GM18520 (cell line): ENCODE measurements at regions not wholly inside any gene's neighbourhood (a gene's known extent, or its start where the extent isn't known, plus 50 kb on each side); places are given as distances from the start of the nearest gene placed in this dataset.
"Not testable (repeated sequence)": the region's sequence is repeated elsewhere in the genome, so short reads cannot be mapped to it uniquely, and the experiment has no call there.

Source experiments
- ATAC-seq: cut with Tn5 transposase; IDR thresholded peaks from one replicate; pipeline ENCODE4 v1.9.1; 2021; ENCODE audit not compliant: unreplicated experiment

DNA sequence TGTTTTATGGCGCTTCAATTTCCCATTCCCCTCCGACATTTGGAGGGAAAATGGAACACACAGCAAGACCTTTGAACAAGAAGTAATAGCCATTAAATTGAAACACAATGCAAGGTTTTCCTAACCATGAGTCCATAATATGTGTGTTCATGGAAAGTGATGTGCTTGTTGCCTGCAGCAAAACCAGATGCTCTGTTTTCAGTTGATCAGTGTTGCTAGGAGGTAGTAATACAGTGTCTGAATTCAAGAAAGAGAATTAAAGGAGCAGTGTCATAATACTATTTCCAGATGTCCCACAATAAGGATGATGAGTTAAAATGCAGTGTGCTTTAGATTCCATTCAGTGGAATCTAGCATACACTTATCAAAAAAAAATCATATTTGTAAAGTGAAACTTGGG lies 637.4 kb upstream of the API5 start:
- ATAC-seq, result no peak

DNA sequence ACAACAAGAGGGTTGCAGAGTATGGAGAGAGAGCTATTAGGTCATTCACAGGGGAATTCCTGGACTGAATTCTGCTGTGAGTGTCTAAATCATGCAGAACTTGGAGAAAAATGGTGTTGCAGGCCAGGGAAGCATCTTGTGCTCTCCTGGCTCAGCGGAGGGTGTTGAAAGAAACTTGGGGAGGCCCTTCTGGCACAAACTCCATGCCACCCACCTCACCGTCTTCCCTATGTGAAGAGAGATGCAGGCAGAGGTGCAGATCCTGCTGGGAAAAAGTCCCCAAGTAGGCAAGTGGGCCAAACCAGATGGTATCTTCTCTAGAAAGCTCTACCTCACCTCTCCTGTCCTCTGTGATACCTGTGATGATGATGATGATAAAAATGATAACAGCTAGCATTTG lies 604.3 kb upstream of the API5 start:
- no peak for ATAC-seq

DNA sequence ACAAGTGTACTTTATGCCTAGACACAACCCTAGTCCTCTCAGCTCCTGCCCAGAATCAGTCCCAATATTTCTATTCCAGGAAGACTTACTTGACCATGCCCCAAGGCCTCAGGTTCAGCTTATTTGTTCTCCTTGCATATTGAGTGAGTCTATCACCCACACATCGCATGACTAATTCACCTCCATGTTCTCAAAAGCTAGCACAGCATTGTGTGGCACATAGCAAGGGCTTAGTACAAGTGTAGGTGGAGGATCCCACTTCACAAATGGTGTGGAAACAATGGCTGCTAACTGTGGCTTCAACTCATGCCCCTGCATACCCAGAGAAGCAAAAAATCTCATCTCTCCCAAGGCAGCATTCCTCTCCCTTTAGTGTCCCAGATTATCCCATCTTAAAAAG lies 602.6 kb upstream of the API5 start:
- no peak for ATAC-seq

DNA sequence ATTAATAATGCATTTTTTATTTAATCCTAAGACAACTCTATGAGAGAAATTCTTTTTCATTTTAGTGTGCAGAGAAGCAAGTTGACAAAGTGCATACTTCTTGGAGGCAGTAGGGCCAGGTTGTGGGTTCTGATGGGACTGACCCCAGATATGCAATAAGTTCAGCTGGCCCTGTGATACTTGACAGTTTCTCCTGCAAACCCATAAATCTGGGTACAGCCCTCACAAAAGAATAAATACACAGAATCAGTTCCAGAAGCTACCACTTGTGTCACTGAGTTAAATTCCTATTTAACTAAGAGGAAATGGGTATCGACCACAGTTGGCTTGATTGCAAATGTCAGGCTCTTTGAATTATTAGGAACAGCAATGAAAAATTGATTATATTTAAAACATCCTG lies 598.5 kb upstream of the API5 start:
- no peak for ATAC-seq

DNA sequence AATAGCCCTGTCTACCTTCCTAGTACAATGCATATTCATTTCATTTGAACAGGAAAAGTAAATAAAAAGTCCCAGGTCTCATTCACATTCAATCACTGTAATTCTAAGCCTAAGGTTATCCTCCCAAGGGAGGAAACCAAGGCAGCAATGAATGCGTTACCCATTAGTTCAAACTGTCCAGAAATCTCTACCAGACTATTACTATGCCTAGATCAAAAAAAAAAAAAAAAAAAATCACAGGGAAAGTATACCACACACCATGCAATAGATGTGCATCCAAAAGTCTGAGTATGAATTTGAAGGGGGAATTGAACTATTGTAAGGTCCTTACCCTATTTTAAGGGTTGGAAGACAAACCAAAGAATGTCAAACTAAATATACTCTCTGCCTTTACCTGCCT lies 598.0 kb upstream of the API5 start:
- no peak for ATAC-seq

DNA sequence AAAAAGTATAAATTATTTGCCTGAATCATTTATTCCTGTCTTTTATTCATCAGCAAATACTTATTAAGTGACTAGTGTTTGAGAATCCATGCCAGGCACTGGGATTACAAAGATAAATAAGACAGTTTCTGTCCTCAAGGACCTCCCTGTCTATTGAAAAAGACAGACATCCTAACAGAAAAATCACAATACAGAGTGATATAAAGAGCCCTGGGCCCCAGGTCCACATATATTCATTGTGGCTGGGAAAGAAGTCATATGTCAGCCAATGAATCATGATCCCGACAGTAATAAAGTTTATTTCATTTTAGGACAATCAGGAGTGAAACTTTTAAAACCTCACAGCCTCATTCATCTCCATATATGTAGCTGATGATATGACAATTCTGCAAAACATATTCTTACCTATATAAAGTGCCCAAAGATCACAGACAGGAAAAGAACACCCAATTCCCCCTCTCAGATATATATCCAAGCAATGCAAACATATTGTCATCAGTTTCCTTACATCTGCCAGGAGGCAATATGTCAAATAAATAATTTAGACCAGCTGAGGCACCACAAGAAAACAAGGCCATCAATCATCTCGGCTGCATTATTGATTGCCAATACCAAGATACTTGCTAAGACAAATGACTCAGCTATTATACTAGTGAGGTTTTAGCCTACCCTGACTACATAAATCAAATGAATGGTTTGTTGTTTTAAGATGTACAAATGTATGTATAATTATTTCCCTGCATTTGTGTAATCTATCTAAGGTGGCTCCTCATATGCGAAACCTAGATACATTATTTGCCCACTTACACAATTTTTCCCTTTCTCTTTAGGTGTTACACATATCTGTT lies 590.9 kb upstream of the API5 start:
- no peak for ATAC-seq

DNA sequence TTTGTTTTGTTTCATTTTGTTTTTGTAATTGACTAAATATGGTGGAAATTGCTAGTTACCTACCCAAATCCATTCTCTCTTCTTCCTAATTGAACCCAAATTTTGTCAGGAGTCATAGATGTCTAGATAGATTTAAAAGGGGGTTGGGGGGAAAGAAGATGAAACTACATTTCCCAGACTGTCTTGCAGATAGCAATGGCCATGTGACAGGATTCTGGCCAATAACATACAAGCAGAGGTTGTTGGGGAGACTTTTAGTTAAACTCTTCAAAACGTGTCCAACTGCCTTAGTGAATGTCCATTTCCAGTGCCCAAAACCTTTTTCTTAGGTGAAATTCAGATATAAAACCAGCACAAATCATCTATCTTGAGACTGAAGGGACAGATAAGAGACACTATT lies 583.9 kb upstream of the API5 start:
- no peak for ATAC-seq

DNA sequence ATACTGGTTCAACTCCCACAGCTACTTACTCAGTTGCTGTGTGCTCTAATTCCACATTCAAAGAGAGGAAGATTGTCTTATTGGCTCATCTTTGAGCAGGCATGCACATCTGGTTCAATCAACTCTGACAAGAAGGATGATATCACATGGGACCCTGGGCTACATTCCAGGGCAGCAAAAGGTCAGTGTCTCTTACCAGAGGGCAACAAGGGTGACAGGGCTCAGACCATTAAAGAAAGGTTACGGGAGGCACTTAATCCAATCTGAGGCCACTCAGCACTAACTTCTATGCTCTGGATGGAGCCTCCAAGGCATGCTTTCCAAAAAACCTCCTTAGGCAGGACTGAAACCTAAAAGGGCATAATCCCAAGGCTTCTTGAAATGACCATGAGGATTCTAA lies 549.4 kb upstream of the API5 start:
- no peak for ATAC-seq

DNA sequence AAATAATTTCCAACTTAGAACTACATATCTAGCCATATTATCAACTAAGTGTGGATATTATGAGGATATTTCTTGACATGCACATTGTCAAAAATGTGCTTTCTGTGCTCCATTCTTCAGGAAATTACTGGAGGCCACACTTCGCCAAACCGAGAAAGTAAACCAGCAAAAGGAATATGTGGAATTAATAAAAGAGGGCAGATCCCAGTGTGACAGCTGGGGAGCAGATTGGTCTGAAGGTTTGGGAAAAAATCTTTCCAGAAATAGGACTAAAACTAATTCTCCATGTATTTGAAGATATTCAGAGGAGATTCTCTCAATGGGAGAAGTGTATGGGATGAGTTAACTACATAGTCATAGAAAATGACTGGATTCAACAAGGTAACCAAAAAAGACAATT lies 546.9 kb upstream of the API5 start:
- no peak for ATAC-seq

DNA sequence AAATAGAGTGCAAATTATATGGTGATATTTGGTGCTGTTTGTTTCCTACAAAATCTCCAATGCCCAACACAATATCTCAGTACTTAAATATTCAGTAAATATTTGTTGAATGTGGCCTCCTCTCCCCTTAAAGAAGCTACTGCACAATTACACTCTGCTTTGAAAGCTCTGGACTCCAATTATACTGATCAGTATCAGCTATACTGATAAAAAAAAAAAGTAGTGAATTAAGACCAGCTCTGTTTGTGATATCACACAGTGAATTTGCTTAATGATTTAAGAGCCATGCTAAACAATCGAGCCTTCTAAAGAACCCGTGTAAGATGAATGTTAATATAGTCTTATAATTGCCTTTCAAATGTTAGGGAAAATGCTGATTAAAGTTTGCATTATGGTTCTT lies 543.2 kb upstream of the API5 start:
- ATAC-seq, result no peak

DNA sequence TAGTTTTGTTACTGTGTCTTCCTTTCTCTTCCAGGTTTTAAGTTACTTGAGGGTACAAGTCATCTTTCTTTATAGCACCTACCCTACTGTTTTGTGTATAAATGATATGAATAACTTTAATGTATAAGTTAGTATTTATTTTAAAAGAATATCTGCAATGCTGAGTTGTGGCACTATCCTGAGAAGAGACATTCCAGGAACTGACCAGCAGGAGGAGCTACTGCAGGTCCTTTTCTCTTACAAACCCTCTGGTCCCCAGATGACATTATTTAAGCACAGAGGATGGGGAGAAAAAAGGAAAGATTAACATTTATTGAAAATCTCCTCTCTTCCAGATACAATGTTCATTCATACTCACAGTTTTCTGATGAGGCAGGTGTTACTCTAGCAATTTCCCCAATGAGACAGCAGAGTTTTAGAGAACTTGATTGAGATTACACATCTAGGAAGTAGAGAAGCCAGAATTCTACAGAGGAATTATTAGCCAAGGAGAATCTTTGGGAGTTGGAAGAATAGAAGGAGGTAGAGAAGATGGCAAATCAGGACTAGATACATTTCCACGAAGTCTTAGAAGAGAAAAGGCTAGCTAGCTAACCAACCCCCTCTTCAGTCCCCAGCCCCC lies 541.2 kb upstream of the API5 start:
- ATAC-seq, result no peak

DNA sequence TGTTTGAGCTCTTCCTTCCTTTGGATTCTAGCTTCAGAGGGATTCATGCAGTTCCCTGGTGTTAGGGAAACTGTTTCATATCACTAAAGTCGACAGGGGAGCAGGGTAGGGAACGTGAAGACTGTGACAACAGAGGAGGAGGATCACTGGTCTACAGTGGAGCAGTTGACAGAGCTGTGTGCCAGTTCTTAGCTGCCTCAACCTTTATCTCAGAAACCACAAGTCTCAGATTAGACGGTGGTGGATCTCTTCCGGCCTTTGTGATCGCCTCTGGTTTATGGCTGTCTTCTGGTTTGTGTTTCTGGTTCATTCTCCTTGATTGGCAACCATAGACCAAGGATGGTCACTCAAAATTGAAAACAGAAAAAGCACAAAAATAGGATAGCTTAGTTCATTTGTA lies 538.9 kb upstream of the API5 start:
- no peak for ATAC-seq

DNA sequence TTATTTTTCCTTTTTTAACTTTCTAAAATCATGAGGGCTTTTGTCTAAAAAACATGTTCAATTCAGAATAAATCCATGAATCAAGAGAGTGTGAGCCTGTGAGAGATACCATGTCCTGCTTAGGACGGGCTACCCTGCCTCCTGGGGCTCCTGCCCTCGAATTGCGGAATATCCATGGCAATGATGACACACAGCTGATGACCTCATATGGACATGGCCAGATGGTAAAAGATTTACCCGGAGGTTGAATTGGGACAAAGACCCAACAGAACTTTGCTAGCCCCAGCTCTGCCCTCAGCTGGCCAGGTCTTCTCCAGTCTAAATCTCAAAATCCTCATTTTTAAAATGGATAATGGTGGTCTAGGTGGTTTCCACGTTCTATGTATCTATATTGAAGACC lies 538.1 kb upstream of the API5 start:
- ATAC-seq, result no peak

DNA sequence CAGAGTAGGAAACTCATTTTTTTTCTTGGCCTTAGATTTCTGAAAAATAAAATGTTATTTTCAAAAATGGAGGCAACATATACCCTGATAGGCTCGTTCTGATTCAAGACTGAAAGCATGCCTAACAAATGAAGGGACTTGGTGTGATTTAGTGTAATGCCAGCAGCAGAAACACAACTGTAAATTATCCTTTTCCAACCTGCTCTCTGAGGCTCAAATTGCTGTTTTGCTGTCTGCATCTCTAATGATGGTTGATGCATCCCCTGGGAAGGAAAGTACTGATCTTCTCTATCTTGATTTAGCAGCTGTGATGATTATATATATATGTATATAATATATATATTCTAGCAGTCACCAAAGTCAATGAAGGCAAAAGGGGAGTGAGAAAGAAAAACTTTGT lies 537.2 kb upstream of the API5 start:
- no peak for ATAC-seq

DNA sequence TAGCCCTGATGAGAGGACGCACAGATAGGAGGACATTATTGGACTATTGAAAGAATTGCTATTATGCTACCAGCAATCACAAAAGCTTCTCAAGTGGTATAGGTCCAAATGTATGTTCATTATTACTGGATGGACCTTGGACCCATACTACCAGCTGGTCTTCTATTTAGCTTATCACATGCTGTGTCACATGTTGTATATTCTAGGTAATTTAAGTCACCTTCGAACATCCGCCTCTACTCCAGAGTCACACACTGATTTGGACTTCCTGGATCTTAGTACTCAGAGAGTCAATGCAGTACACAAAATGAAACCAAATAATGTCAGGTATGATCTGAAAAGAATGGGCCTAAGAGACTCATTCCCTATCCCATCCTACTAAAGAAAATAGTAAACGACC lies 534.0 kb upstream of the API5 start:
- no peak for ATAC-seq

DNA sequence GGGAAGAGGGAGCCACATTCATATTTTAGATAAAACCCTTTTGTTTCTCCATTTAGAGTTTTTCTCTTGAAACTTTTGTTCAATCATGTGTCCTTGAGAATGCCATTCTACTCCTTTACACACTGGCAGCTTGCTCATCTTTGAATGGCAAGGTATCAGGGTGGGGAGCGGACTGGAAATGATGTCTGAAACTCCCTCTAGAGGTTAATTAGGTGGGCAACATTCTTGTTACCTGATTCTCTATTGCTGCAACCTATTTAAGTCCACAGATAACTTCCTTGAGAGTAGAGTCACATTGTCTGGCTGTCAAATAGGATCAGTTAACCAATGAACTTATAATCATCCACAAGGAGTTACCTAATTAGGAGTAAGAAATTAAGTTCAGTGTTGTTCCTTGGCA lies 533.6 kb upstream of the API5 start:
- no peak for ATAC-seq

DNA sequence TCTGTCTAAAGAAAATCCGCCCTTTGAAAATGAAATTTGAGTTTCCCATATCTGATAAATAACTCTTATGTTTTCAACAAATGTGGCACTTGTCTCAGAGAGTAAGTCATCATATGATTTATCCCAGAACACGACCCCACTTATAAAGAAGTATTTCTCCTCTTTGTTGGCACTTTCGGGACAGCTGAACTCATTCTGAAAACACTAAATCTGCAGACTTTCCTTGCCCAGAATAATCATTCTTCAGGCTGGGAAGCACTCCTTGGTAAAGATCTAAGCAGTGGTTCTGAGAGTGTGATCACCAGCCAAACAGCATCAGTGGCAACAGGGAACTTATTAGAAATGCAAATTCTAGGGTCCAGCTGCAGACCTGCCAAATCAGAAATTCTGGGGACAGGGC lies 532.2 kb upstream of the API5 start:
- no peak for ATAC-seq

DNA sequence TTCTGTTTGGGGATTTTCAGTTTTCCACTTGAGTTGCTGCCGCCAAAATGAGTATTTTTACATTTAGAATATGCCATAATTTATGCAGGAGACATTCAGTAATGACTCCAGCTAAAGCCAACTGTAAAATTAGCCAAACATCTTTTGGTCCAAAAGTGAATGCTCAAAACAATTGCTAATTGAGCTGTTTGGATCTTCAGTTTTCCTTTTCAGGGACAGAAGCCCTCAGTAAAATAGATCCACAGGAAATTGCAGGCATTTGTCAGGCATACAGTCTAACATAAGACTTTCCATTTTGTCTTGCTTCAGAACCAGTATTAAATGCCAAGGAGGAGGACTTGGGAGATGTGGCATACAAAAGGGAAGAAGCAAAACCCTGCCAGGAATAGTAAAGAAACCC lies 524.8 kb upstream of the API5 start:
- ATAC-seq, result no peak

DNA sequence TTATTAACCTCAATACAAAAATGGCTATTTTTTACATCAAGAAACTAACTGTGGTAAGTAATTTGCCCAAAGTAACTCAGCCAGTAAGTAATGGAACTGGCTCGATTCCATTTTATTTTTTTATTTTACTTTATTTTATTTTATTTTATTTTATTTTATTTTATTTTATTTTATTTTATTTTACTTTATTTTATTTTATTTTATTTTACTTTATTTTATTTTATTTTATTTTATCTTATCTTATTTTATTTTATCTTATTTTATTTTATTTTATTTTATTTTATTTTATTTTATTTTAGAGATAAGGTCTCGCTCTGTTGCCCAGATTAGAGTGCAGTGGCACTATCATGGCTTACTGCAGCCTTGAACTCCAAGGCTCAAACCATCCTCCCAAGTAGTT lies 516.3 kb upstream of the API5 start:
- ATAC-seq, result not testable (repeated sequence)

DNA sequence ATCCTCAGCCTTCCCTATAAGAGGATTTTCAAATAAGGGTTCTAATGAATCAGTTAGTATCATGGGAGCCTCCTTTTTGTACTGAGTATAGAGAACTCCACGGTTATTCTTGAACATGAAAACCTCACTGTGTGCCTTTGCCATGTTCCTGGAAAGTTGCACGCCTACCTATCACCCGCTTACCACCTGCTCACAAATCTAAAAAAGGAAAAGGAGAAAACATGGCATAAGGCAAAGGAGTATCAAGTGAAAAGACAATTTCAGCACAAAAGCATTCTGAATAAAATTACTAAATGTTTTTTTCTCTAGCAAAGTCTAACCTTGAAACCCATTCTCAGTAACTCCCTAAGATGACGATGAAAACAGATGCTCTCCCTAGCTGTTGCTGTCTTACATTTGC lies 511.8 kb upstream of the API5 start:
- no peak for ATAC-seq

DNA sequence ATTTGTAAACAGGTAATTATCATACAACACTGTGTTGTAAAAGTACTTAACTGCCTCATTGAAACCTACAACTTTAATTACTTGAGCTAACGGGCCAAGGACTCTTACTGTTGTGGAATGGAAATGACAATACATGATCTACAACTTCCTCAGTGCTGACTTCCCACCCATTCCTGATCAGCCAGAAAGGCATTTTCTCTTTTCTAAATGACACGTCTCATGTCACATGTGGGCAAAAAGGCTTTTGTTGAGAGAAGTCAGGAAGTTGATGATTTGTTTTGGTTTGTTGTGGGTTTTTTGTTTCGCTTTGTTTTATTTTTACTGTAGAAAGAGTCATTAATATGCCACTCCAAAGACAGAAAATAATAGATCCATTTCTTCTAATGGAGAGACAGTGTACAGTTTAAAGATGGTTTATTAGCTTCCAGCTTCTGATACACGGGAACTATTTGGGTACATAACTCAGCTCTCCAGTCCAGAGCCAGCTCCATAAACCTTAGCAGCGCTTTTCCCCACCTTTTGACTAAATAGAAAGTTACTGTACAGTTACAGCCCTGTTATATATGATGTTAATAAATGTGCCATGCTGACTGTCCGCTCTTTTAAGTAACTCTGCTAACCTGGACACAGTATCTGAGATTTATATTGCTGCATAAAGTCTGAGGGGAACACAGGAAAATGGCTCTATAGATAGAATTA lies 509.4 kb upstream of the API5 start:
- no peak for ATAC-seq

DNA sequence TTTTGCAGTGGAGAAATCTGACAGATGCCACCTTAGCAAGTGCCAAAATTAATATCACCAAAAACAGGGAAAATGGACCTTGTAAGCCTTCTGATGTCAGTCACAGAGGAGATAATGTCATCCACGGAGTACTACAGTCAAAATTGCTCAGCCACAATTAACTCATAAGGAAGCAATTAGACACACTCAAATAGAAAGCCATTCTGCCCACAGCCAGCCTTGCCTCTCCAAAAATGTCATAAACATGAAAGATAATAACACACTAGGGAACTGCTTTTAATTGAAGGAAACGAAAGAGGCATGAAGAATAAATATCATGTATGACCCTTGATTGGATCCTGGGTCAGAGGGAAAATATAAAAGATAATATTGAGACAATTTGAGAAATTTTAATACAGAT lies 505.6 kb upstream of the API5 start:
- no peak for ATAC-seq
